Gastrocnemius medialis (tissue), 4 donors: ENCODE measurements at regions not wholly inside any gene's neighbourhood (a gene's known extent, or its start where the extent isn't known, plus 50 kb on each side); places are given as distances from the start of the nearest gene placed in this dataset.

Experiments used
- ATAC-seq, 2 donors: fragments of 150-250 bp; one replicate each; pipeline ENCODE4 v1.9.1; 2016
- DNase-seq, 2 donors: peaks; one replicate each; pipeline ENCODE4 v3.0.0-alpha.2; 2019
- H3K27ac ChIP-seq, 4 donors: fragments of 200-600 bp; sonication (generic); 1 replicate in 1 of 4; 2 replicates in 3 of 4; pipeline ENCODE4 v1.5.1; 2016 to 2018; ENCODE audit warnings: mild to moderate bottlenecking in 2 of 4, moderate library complexity in 1 of 4
- H3K27me3 ChIP-seq, 3 donors: fragments of 200-600 bp; sonication (generic) in 2 of 3; 1 replicate in 1 of 3; 2 replicates in 2 of 3; pipeline versions ENCODE4 v1.5.1 to v1.6.0; 2016 to 2019; ENCODE audit warnings: mild to moderate bottlenecking in 1 of 3, moderate library complexity in 1 of 3
- H3K36me3 ChIP-seq, 2 donors: fragments of 200-600 bp; sonication (generic) in 1 of 2; one replicate each; pipeline ENCODE4 v1.5.1; 2017 to 2018
- H3K4me1 ChIP-seq, 2 donors: fragments of 200-600 bp; sonication (generic) in 1 of 2; one replicate each; pipeline ENCODE4 v1.5.1; 2016 to 2017; ENCODE audit warnings: mild to moderate bottlenecking in 2 of 2
- H3K4me3 ChIP-seq, 4 donors: fragments of 200-600 bp; sonication (generic) in 3 of 4; 1 replicate in 1 of 4; 2 replicates in 3 of 4; pipeline ENCODE4 v1.5.1; 2016 to 2019; ENCODE audit warnings: mild to moderate bottlenecking in 2 of 4
- H3K9me3 ChIP-seq, 3 donors: fragments of 200-600 bp; sonication (generic) in 2 of 3; 1 replicate in 1 of 3; 2 replicates in 2 of 3; pipeline ENCODE4 v1.5.1; 2016 to 2019
- CTCF ChIP-seq, 5 experiments: fragments of 450-650 bp in 3 of 5; fragments of 200-600 bp in 2 of 5; sonication (generic) in 2 of 5; IDR thresholded peaks in 4 of 5; conservative IDR thresholded peaks in 1 of 5; 1 replicate in 4 of 5; 2 replicates in 1 of 5; pipeline ENCODE4 v1.5.1; 2016 to 2019; ENCODE audit warnings: antibody characterized with exemption in 5 of 5, mild to moderate bottlenecking in 3 of 5, moderate library complexity in 3 of 5
- POLR2A ChIP-seq, 2 donors: fragments of 450-650 bp; IDR thresholded peaks; one replicate each; pipeline ENCODE4 v1.6.1; 2017; ENCODE audit warnings: antibody characterized with exemption in 2 of 2, mild to moderate bottlenecking in 2 of 2, moderate library complexity in 2 of 2
- in situ Hi-C, 4 donors: fragments of 200-750 bp; cut with MboI; loops; one replicate each; pipeline versions ENCODE4 v1.15.0 to v1.8.0; 2017; ENCODE audit warnings: low sequenced_read_pairs in 4 of 4
- intact Hi-C: fragments of 100-400 bp; cut with DNase I; formaldehyde crosslinking; loops from one replicate; pipeline ENCODE4 v1.15.1; 2023; ENCODE audit warnings: low total_unique reads

DNA sequence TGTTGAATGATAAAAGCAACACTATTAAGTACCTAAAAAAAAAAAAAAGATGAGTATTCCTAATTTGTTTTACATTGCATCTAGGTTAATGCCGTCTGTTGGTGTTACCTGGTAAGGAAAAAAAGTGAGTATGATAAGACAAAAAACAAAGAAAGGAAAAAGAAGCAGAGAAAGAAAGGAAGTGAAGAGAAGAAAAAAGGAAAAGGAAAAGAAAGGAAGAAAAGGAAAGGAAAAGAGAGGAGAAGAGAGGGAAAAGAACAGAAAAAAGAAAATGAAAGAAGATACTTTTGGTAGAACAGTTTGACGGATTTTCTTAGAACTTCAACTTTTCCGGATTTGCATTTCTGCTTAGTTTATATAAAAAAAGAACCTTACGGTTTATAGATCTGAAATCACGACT, 387.9 kb downstream of the METTL4 start:
- DNase-seq (no peak), ATAC-seq (no peak)
- in situ Hi-C loops: no loop called here
- H3K4me3 ChIP-seq: no peak overlapping the region
- TF ChIP-seq CTCF (IDR thresholded peaks at IDR 0.05 in 4 of 5, conservative IDR thresholded peaks at IDR 0.05 in 1 of 5): no peak
- TF ChIP-seq POLR2A (IDR thresholded peaks at IDR 0.05): no peak
- intact Hi-C loops: no loop called here
- H3K36me3 ChIP-seq: no peaks in the 10 kb centered on the region
- H3K9me3 ChIP-seq: no peaks in the 10 kb centered on the region
- no peaks in the 10 kb centered on the region for H3K4me1 ChIP-seq
- H3K27ac ChIP-seq: no peak overlapping the region
- H3K27me3 ChIP-seq: no peaks in the 10 kb centered on the region

DNA sequence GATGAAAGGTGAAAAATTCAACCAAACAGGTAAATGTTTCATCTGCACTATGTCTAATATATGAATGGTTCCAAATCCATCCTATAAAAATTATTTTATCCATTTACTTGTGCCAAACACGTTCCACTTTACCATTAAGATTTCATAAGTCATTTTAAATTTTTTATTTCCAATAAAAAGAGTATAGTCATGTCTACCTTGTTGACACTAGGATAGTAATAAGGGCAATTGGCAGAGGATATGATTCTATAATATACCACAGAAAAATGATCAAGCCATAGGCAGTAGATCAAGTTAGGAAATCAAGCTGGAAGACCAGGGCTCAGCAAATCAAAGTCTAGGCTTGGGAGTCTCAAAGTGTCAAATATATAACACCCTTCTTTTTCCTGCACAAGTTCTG, 384.3 kb downstream of the METTL4 start:
- in situ Hi-C loops (no loop called here), intact Hi-C loops (no loop called here)
- Histone ChIP-seq H3K4me1 (no peaks in the 10 kb centered on the region), H3K27me3 (no peaks in the 10 kb centered on the region), H3K9me3 (no peaks in the 10 kb centered on the region), H3K36me3 (no peaks in the 10 kb centered on the region), H3K27ac (no peak overlapping the region), H3K4me3 (no peak overlapping the region)
- TF ChIP-seq POLR2A (IDR thresholded peaks at IDR 0.05) (no peak), CTCF (IDR thresholded peaks at IDR 0.05 in 4 of 5, conservative IDR thresholded peaks at IDR 0.05 in 1 of 5) (no peak)
- ATAC-seq (no peak), DNase-seq (no peak)

- no peak overlapping the region for H3K4me3 ChIP-seq
- DNase-seq: no peak
- H3K36me3 ChIP-seq: no peaks in the 10 kb centered on the region
- no peak for TF ChIP-seq CTCF (IDR thresholded peaks at IDR 0.05 in 4 of 5, conservative IDR thresholded peaks at IDR 0.05 in 1 of 5)
- no peak for TF ChIP-seq POLR2A (IDR thresholded peaks at IDR 0.05)
- H3K4me1 ChIP-seq: no peaks in the 10 kb centered on the region
- H3K9me3 ChIP-seq: no peaks in the 10 kb centered on the region
- in situ Hi-C loops: no loop called here
- intact Hi-C loops: no loop called here
- H3K27me3 ChIP-seq: no peaks in the 10 kb centered on the region
- no peak overlapping the region for H3K27ac ChIP-seq
- no peak for ATAC-seq
These were observed 383.0 kb downstream of the METTL4 start for GRCh38 chr18:2188258-2188657.

GRCh38 chr18:2191180-2191790, 380.0 kb downstream of the METTL4 start:
- no peak overlapping the region for H3K4me3 ChIP-seq
- DNase-seq: no peak
- no peak for ATAC-seq
- in situ Hi-C loops: no loop called here
- intact Hi-C loops: no loop called here
- no peaks in the 10 kb centered on the region for H3K36me3 ChIP-seq
- no peak overlapping the region for H3K27ac ChIP-seq
- H3K4me1 ChIP-seq: no peaks in the 10 kb centered on the region
- H3K27me3 ChIP-seq: no peaks in the 10 kb centered on the region
- H3K9me3 ChIP-seq: no peaks in the 10 kb centered on the region
- TF ChIP-seq CTCF (IDR thresholded peaks at IDR 0.05 in 4 of 5, conservative IDR thresholded peaks at IDR 0.05 in 1 of 5) (no peak), POLR2A (IDR thresholded peaks at IDR 0.05) (no peak)

DNA sequence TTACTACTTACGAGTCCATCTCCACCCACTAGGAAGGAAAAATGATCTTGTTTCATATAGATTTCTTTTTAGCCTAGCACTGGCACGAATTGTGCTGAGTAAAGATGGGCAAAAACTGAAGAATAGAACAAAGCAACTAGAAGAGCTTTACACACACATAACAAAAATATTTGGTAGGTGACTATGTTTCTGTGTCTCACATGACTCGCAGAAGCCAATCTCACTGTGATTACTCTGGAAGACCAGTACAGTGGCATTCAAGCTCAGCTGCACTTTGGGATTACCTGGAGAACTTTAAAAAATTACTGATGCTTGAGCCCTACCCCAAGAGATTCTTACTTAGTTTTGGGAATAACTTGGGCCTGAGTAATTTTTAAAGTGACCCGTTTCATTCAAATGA, 378.7 kb downstream of the METTL4 start:
- in situ Hi-C loops (no loop called here), intact Hi-C loops (no loop called here)
- H3K9me3 ChIP-seq: no peaks in the 10 kb centered on the region
- no peaks in the 10 kb centered on the region for H3K27me3 ChIP-seq
- H3K36me3 ChIP-seq: no peaks in the 10 kb centered on the region
- no peaks in the 10 kb centered on the region for H3K4me1 ChIP-seq
- ATAC-seq (no peak), DNase-seq (no peak)
- no peak overlapping the region for H3K27ac ChIP-seq
- no peak for TF ChIP-seq CTCF (IDR thresholded peaks at IDR 0.05 in 4 of 5, conservative IDR thresholded peaks at IDR 0.05 in 1 of 5)
- TF ChIP-seq POLR2A (IDR thresholded peaks at IDR 0.05): no peak
- H3K4me3 ChIP-seq: no peak overlapping the region
